NCI-H2171 (cell line): ENCODE measurements at regions not wholly inside any gene's neighbourhood (a gene's known extent, or its start where the extent isn't known, plus 50 kb on each side); places are given as distances from the start of the nearest gene placed in this dataset.
A peak's percentile ranks its signal among the peaks of the same experiment; 100 is the strongest.

Experiments
- DNase-seq: peaks from one replicate; lab custom pipeline; 2025; lab: John Stamatoyannopoulos, UW

DNA sequence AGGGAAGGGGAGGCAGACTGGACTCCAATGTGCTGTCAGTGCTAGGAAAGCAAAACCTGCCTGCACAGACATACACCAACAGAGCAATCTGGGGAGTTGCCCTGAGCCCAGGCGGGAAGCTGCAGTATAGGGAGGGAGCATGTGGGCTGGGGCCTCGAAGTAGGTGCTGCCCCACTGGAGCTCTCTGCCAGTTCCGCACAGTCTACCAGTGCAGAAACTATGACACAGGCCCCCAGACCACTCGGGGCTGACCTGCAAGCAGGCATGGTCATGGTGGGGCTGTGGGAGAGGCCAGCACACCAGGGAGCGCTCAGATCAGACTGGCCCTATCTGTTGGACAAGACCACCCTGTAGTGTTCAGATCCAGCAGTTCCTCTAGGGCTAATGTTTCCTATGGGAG, 344.1 kb upstream of the TRAM1L1 start:
- DNase-seq: no peak

DNA sequence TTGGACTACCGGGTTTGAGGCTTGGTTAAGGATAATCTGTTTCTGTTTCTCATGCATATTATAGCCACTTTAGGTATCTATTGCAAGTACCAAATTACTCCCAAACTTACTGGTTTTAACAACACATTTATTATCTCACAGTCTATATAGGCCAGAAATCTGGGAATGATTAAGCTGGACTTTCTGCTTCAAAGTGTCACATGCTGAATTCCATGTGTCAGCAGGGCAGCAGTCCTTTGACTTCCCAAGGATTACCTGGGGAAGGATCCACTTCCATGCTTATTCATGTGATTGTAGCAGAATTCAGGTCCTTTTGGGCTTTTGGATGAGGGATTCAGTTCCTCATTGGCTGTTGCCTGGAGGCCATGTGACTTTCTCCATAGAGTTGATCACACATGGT, 349.0 kb upstream of the TRAM1L1 start:
- no peak for DNase-seq

DNA sequence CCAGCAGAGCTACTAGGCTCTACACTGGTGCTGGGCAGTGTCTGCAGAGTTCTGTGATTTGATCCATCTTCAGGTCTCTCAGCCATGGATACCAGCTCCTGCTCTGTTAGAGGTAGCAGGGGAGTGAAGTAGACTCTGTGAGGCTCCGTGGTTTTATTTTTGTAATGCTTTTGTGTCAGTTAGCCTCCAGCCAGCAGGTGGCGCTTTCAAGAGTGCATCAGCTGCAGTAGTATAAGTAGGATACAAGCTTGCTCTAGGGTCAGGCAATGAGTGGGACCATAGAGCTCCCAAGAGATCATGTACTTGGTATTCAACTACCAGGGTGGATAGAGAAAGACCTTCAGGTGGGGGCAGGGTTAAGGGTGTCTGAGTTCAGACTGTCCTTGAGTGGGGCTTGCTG, 362.5 kb upstream of the TRAM1L1 start:
- DNase-seq: peak; percentile 2

DNA sequence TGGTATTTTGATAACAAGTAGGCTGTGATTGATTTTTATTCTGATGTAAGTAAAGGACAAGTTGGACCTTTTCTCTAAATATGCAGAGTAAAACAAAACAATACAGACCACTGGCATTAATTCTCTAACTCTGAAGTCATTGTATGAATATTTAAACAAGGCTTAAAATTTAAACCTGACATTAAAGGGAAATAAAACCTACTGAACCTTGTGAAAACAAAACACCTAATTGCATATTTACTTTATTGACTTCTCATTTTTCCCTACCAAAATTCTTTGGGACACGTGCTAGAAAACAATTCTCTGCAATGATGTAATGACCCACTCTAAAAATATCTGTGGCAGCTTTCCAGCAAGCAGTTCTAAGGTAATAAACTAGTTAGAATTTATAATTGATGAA, 369.7 kb upstream of the TRAM1L1 start:
- DNase-seq: no peak

DNA sequence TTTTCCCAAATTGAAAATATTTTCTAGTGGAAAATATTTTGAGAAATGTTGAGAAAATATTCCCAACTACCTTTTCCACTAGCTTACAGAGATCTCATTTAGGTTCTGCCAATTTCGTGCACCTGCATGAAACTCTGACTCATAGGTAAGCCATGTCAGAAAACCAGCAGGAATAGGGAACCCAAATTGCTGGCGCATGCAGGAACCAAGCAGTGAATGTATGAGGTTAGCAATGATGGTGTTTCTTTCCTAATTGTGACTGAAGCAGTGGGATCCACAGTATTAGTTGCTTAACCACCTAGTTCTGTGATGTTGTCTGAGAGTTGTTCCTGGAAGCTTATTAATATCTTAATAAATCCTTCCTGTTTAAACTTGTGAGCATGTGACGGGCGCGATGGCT, 381.0 kb upstream of the TRAM1L1 start:
- DNase-seq: no peak

DNA sequence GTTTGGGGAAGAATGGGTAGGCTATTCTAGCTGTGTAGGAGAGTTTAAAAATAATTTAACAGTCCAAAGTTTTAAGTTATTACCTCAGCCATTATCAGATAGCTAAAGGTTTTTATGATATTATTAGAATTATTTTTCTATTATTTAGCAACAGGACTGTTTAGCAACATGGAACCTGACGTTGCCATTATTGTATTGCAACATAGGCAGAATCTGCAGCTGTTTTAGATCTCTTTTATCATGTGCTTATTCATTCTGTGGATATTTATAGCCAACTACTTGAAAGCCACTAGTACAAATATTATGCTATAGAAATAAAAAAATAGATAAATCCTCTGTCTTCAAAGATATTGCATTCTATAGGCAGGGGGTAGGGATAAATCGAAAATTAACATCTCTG, 382.0 kb upstream of the TRAM1L1 start:
- DNase-seq: no peak

DNA sequence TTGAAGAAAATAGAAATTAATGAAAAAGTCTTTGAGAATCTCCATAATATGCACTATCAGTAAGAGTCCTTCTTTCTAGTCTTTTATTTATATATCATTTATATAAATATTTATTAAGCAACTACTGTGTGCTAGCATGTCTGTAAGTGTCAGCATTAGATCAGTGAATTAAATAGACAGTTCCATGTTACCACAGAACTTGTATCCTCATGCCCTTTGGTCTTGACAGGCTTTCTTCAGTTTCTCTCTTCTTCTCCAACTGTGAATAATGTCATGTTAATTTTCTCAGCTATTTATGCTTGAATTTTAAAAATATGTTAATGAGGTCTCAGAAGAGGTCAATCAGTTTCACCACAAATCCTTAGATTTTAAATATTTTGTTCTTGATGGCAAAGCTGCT, 389.6 kb upstream of the TRAM1L1 start:
- no peak for DNase-seq

DNA sequence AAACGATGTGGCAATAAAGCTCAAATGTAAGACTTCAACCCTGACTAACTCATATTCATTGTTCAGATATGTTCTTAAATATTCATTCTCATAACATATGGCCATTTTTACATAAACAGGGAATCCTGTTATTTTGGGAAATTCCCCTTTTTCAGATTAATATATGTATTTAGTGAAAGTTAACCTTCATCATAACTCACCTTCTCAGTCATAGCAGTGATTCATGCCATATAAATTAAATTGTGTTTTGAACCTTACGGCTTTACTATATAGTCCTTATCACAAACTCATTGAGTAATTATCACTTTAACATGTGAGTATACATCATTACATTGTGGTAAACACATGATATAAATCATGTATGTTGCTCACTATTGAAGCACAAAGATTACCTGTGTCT, 392.5 kb upstream of the TRAM1L1 start:
- DNase-seq: no peak

DNA sequence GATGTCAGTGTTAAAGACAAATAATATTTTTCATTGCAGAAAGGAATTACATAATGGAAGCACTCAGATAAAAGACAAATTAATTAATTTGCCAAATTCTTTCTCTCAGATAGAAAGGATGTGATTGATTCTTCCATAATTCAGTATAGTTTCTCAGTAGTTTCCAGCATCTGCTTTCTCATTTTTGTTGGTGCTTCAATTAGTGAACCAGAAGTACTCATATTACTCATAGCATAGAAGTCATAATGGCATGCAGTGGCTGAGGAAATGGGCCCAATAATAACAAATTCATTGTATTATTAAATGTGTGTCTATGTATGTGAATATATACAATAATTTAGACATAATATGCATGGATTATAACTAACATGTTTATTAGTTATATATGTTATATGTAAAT, 393.3 kb upstream of the TRAM1L1 start:
- no peak for DNase-seq

DNA sequence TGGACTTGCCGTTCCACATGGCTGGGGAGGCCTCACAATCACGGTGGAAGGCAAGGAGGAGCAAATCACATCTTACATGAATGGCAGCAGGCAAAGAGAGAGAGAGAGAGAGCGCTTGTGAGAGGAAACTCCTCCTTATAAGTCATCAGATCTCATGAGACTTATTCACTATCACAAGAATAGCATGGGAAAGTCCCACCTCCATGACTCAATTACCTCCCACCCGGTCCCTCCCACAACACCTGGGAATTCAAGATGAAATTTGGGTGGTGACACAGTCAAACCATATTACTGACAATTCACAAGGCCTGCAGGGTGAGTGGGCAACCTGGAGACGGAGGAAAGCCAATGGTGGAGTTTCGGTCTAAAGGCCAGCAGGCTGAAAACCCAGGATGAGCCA, 394.3 kb upstream of the TRAM1L1 start:
- DNase-seq: no peak

DNA sequence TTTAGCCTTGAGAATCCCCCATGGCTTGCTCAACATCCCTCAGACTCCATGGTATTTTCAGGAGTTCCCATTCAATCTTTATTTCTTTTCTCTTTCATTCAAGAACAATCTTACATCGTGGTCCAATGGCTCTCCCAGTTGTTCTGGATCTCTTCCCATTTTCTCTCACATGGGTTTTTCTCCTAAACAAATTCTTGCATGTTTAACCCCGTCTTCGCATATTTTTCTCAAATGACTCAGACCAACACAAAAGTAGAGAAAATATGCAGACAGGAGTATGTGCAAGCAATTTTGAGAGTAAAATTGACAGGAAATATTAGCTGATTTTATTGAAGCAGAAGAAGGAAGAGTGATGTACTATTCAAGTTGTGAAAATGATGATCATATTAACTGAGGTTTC, 396.4 kb upstream of the TRAM1L1 start:
- no peak for DNase-seq

DNA sequence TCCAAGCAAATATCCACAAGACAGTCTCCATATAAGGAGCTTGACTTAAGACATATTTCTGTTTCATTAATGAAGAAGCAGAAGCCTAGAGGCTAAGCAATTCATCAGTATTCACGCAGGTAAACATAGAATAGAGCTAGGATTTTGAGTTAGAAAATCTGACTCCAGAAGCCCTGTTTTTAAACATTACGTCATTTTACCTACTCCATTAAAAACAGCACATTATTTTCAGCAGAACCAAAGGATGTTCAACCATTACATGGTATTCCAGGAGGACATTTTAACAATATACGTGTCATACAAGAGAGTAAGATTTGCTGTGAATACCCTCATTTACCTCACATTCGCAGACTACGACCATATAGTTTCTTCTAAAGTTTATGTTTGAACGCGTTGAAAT, 403.3 kb upstream of the TRAM1L1 start:
- no peak for DNase-seq

DNA sequence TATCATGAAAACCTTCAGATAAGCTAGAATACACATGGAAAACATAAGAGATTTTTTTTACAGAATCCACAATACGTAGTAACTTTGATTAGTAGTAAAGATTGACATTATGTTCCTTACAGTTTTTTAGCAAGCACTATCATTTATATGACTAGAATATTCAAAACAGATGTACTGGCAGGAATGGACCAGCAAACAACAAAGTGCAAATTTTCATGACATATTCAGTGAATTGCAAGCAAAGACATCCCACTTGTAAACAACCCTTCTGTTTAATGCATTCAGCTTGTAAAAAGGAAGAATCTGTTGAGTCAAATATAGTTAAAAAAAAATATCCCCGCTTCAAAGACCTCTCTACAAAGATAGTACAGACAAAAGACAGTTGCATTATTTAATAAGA, 403.7 kb upstream of the TRAM1L1 start:
- no peak for DNase-seq

DNA sequence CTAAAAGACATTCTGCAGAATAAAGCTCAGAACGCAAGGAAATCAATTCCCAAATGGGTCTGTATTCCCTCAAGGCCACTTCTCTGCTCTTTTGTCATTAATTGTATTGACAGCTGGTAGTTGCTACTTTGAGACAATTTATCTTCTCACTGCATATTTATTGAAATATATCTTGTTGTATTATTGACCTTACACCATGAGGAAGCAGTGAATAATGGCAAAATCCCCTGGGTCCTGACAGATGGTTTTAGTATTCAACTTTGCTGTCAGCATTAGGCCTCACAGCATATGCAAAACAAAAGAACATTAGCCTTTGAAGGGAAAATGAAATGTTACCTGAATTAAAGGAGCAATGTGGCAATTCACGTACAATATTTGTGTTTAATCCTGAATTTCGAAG, 406.1 kb upstream of the TRAM1L1 start:
- DNase-seq: peak; percentile 12

DNA sequence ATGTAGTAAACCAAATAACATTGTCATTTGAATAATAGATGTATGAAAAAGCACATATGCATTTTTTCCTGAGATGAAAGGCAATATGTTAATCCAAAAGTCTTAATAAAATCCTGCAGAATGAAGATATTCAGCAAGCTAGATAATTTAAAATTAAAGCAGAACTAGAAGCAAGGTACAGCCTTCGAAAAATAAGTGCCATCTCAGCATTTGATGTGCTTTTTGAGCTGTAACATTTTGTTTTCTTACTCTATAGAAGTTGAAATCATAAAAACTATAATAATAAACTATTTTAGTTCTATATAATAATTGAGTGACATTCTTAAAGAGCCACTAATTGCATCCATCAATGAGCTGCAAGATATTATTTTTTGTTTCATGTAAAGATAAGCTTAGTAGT, 410.4 kb upstream of the TRAM1L1 start:
- no peak for DNase-seq

DNA sequence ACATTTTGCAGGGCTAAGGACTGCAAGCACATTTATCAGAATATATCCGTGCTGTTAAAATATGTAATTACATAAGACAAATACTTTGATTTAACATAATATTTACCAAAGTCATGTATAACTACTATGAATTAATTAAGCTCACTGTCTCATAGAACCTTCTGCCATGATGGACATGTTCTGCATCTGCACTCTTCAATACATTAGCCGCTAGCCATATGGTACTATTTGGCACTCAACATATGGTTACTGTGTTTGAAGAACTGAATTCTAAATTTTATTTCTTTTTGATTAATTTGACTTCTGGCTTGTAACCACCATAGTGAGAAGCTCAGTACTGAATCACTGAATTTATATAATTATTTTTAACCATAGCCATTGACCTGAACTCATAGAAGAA, 427.0 kb upstream of the TRAM1L1 start:
- DNase-seq: peak; percentile 0

DNA sequence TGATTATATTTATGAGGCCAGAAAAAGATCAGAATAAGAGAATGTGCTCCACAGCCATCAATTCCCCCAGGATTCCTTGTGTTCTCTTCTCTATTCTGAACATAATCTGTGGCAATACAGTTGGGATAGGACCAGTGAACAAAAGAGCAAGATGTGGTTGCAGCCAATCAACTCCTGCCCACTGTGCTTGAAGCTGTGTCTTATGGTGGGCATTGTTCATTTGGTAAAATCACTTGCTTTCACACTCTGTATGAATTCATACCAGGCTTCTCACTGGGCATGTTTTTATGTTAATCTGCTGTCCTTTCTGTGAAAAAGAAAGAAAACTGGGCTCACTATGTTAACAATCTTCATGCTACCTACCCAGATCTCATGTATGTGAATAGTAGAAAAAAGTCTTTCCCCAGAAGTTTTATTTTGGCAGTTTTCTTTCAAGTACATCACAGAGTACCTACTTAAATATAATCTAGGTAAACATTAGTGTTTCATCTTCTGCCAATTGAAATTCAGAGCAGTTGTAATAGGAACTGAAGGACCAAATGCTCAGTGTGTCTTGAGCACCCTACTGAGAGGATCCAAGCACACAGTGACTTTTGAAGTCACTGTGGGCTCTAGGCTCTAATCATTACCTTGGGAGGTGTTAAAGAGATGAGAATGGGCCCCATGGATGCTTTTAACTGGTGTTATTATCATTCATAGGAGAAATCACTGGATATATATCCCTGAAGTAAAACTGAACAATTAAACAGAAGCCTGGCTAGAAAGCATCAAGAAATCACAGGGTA, 429.2 kb upstream of the TRAM1L1 start:
- DNase-seq: no peak

DNA sequence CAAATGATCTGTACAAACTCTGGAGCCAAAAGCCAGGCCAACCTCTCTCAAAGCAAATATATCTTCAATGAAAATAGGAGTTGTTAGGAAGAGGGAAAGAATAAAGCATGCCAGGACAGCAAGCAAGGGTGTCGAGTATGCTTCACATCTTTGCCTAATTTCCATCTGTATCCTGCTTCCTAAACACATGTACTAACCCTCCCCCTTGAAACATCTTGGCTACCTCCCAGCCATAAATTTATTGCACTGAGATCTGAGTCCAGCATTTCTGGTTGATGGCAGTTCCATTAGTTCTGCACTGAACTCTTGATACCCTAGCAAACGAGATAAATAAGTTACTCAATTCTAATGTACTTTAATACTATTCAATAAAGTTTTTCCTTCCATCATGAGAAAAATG, 430.5 kb upstream of the TRAM1L1 start:
- no peak for DNase-seq

DNA sequence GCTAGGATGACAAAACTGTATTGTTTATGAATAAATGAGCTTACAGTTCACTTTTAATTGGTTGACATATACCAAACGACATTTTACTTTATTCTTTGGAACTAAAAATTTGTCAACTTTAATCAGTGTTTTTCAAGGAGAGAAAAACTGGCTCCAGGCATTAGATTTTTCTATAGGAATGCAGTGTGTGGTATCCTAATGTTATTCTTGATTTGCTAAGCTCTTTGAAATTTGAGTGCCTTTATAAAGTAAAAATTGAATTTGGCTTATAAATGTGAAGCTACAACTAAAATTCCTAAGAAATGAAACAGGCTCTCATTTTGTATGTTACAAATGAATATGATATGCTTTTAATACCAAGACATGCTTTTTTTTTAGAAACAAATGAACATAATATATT, 442.2 kb upstream of the TRAM1L1 start:
- no peak for DNase-seq

DNA sequence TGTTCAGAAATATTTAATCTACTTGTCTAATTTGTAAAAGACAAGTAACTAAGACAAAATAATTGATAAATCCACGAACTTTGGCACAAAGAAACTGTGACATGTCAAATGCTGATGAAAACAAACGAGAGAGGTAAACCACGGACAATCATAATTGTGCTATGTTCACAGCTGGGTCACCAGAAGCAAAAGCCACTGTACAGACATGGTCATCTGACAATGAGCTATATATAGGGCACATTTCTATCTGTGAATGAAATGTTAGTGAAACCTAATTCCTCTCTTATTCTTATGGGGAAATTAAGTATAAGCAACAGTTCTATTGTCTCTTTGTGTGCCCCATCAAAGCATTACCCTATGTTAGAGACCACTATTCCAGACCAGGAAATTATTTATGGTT, 444.0 kb upstream of the TRAM1L1 start:
- DNase-seq: no peak

DNA sequence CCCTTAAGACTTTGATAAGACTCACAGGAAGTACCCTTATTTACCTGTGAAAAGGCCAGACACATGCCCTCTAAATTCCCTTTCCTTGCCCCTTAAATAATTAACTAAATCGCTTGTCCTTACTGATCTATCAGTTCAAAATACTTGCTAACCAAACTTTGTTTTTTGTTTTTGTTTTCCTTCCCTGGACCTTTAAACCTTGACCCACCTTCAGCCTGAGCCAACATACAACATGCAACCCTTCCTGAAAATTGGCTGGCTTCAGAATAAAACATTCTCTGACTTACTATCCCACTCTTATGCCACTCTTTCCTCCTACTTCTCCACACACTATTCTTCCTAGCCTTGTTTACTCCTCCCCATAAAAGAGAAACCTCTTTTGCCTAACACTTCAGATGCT, 448.1 kb upstream of the TRAM1L1 start:
- no peak for DNase-seq

DNA sequence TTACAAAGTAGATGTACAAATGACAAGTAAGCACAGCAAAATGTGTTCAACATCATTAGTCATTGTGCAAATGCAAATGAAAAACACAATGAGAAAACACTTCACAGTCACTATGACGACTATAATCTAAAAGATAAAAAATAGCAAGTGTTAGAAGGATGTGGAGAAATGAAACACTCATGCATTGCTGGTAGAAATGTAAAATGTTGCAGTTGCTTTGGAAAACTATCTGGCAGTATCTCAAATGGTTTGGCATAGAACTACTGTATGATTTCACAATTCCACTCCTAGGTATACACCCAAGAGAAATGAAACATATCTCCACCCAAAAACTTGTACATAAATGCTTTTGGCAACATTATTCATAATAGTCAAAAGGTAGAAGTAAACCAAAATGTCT, 459.7 kb upstream of the TRAM1L1 start:
- no peak for DNase-seq

DNA sequence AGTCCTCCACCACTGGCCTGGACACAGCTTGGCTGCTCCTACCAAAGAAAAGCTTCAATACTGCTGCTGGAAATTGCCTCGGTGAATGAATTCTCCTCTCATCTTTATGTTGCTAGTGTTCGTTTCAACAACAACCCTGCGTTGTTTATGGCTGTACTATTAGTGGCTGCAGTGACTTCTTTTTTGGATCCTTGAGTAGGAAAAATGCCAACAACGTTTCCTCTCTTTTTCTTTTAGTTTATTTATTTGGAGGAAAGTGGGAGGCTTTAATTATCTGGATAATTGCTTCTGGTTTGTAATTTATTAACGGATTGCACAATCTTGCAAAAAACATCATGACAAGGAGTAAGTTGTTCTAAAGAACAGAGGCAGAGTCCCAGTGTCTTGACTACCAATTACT, 464.1 kb upstream of the TRAM1L1 start:
- DNase-seq: no peak

DNA sequence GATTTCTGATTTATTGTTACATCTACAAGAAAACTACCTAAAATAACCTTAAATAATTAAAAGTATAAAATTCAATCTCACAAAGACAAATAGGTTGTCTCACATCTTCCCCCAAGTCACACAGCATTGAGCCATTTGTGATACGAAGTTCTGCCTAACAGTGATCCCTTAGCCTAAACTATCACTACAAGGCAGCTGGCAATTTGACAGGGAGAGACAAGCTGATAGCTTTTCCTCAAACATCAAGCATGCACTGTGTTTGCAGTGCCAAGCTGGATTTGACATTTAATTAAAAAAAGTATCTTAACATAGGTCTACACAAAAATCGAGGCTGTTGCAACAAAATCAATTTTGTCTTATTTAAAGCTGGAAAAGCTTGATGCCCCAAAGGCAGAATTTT, 464.7 kb upstream of the TRAM1L1 start:
- no peak for DNase-seq

DNA sequence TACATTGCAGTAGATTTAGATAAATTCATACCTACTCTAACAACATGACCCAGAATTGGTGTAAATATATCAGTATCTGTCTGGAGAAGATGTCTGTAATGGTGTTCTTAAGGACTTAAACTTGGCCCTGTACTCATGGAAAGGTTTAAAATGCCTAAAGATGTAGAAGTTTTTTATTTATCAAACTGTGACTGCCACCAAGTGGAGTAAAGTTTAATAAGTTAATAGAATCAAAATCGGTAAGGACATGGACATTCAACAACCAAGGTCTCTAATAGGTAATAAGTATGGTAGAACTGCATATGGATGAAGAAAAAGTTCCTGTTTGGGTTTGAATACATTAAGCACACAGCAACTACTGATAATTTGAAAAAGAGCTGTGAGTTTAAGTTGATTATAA, 474.0 kb upstream of the NDST3 start:
- DNase-seq: no peak
